ENCODE measurements at regions not wholly inside any gene's neighbourhood (a gene's known extent, or its start where the extent isn't known, plus 50 kb on each side); places are given as distances from the start of the nearest gene placed in this dataset.

DNA sequence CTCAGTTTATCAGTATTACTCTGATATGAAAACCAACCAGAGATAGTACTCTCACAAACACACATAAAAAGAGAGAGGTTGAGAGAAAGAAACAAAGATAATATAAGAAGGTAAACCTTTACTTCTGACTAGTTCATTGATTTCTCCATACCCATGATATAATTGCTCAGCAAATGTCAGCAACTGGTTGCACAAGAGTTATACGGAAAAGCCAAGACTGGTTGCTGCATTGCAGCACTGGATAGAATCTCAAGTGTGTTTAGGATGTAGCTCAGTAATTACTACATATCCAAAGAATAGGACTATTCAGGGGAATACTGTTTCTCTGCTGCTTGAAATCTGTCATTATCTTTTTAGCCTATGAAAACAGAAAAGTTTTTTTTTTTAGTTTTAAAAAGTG is 1332.8 kb downstream of the OLFM4 start:
- no peak for TF ChIP-seq ARNTL (CRISPR knock-in tag; IDR thresholded peaks at IDR 0.05; ENCODE audit: borderline replicate concordance, low read depth)
- no peak for TF ChIP-seq CSDC2 (CRISPR knock-in tag; IDR thresholded peaks at IDR 0.05)
- no peak for TF ChIP-seq ZFP30 (CRISPR knock-in tag; IDR thresholded peaks at IDR 0.05)
- TF ChIP-seq GLIS3 (CRISPR knock-in tag; IDR thresholded peaks at IDR 0.05): no peak
- no peak for TF ChIP-seq ISL1 (CRISPR knock-in tag; IDR thresholded peaks at IDR 0.05)
- TF ChIP-seq CSRNP3 (CRISPR knock-in tag; IDR thresholded peaks at IDR 0.05): no peak
- TF ChIP-seq RARB (CRISPR knock-in tag; IDR thresholded peaks at IDR 0.05): no peak
- no peak for TF ChIP-seq SNAI2 (CRISPR knock-in tag; IDR thresholded peaks at IDR 0.05)
